Fibroblast of lung (primary cell): ENCODE measurements at regions not wholly inside any gene's neighbourhood (a gene's known extent, or its start where the extent isn't known, plus 50 kb on each side); places are given as distances from the start of the nearest gene placed in this dataset.
A peak's percentile ranks its signal among the peaks of the same experiment; 100 is the strongest.

Experiments
- DNase-seq, 2 donors: peaks; one replicate each; pipeline versions ENCODE4 v3.0.0 to v3.0.0-alpha.2; 2010; ENCODE audit warnings: low read depth in 2 of 2
- H2AFZ ChIP-seq: 2 replicates; pipeline ENCODE4 v1.5.1; 2012; ENCODE audit warnings: low read length, control low read depth, inconsistent platforms
- H3K27ac ChIP-seq: 2 replicates; pipeline ENCODE4 v1.5.1; 2011; ENCODE audit warnings: low read length, control low read depth; ENCODE audit not compliant: insufficient read depth
- H3K27me3 ChIP-seq: 2 replicates; pipeline ENCODE4 v1.5.1; 2011; ENCODE audit warnings: mild to moderate bottlenecking, low read length; ENCODE audit not compliant: control insufficient read depth, insufficient read depth
- H3K36me3 ChIP-seq: 2 replicates; pipeline ENCODE4 v1.5.1; 2011; ENCODE audit warnings: low read length; ENCODE audit not compliant: control insufficient read depth, insufficient read depth
- H3K4me1 ChIP-seq: 2 replicates; pipeline ENCODE4 v1.5.1; 2011; ENCODE audit warnings: low read length; ENCODE audit not compliant: control insufficient read depth, insufficient read depth; ENCODE audit errors: extremely low read depth
- H3K4me2 ChIP-seq: 2 replicates; pipeline ENCODE4 v1.5.1; 2011; ENCODE audit warnings: low read length, control low read depth; ENCODE audit not compliant: insufficient read depth; ENCODE audit errors: extremely low read depth
- H3K4me3 ChIP-seq, 4 experiments: fragments of 200-600 bp in 1 of 4; sonication (generic) in 1 of 4; replicated peaks in 1 of 4; 2 replicates each; pipeline ENCODE4 v1.5.1; 2011 to 2016; ENCODE audit warnings: low read length in 4 of 4, low read depth in 3 of 4, mild to moderate bottlenecking in 3 of 4, control low read depth in 2 of 4, inconsistent platforms in 1 of 4, mixed read lengths in 1 of 4; ENCODE audit not compliant: insufficient read depth in 1 of 4; ENCODE audit errors: control extremely low read depth in 1 of 4
- H3K79me2 ChIP-seq: 2 replicates; pipeline ENCODE4 v1.5.1; 2012; ENCODE audit warnings: mild to moderate bottlenecking, low read length, inconsistent platforms; ENCODE audit not compliant: control insufficient read depth, insufficient read depth
- H3K9ac ChIP-seq: 2 replicates; pipeline ENCODE4 v1.5.1; 2011; ENCODE audit warnings: mild to moderate bottlenecking, low read length, control low read depth; ENCODE audit not compliant: insufficient read depth
- H3K9me3 ChIP-seq: 2 replicates; pipeline ENCODE4 v1.5.1; 2012; ENCODE audit warnings: low read depth, low read length; ENCODE audit not compliant: control insufficient read depth, insufficient read depth
- H4K20me1 ChIP-seq: 2 replicates; pipeline ENCODE4 v1.5.1; 2011; ENCODE audit warnings: low read length; ENCODE audit not compliant: control insufficient read depth, insufficient read depth; ENCODE audit errors: extremely low read depth
- EZH2 ChIP-seq: IDR thresholded peaks from 2 replicates; pipeline ENCODE4 v1.5.1; 2012; ENCODE audit warnings: low read length, control low read depth, mild to moderate bottlenecking; ENCODE audit errors: missing control alignments
- TF ChIP-seq, protein P1 (sequence below), 2 donors: IDR thresholded peaks in 1 of 2; conservative IDR thresholded peaks in 1 of 2; 1 replicate in 1 of 2; 2 replicates in 1 of 2; pipeline ENCODE4 v1.5.1; 2011 to 2012; ENCODE audit warnings: low read length in 2 of 2, control low read depth in 1 of 2, inconsistent platforms in 1 of 2, low read depth in 1 of 2, mild to moderate bottlenecking in 1 of 2

DNA sequence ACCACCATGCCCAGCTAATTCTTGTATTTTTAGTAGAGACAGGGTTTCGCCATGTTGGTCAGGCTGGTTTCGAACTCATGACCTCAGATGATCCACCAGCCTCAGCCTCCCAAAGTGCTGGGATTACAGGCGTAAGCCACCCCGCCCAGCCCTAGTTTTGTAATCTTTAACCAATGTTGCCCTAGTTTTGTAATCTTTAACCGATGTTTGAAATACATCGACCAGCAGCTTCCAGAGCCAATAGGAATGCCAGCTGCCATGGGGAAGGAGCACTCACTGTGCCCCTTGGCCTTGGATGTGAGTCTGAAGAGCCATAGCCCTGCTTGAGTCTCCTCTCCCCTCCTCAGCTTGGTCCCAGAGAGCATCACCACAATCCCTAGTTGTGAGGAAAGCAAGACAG is 209.3 kb upstream of the RGS6 start:
- Histone ChIP-seq H3K4me1 (peaks cover 6% of the 10 kb centered on the region), H3K4me3 (no peak overlapping the region), H3K27me3 (no peaks in the 10 kb centered on the region), H3K27ac (no peak overlapping the region), H2AFZ (no peak overlapping the region), H3K9me3 (no peaks in the 10 kb centered on the region), H3K9ac (no peak overlapping the region), H3K4me2 (no peak overlapping the region), H3K36me3 (peaks cover 2% of the 10 kb centered on the region), H3K79me2 (no peaks in the 10 kb centered on the region), H4K20me1 (no peaks in the 10 kb centered on the region)
- TF ChIP-seq, protein P1, sequence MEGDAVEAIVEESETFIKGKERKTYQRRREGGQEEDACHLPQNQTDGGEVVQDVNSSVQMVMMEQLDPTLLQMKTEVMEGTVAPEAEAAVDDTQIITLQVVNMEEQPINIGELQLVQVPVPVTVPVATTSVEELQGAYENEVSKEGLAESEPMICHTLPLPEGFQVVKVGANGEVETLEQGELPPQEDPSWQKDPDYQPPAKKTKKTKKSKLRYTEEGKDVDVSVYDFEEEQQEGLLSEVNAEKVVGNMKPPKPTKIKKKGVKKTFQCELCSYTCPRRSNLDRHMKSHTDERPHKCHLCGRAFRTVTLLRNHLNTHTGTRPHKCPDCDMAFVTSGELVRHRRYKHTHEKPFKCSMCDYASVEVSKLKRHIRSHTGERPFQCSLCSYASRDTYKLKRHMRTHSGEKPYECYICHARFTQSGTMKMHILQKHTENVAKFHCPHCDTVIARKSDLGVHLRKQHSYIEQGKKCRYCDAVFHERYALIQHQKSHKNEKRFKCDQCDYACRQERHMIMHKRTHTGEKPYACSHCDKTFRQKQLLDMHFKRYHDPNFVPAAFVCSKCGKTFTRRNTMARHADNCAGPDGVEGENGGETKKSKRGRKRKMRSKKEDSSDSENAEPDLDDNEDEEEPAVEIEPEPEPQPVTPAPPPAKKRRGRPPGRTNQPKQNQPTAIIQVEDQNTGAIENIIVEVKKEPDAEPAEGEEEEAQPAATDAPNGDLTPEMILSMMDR (conservative IDR thresholded peaks at IDR 0.05 in 1 of 2, IDR thresholded peaks at IDR 0.05 in 1 of 2; ENCODE audit: low read depth in 1 of 2, low read length in 2 of 2), result no peak
- TF ChIP-seq EZH2, result no peak
- no peak for DNase-seq

GRCh38 chr14:71725922-71726579 is 206.2 kb upstream of the RGS6 start:
- H3K9ac ChIP-seq, result no peak overlapping the region
- H3K27ac ChIP-seq, result peak overlapping the region; percentile 72
- peaks cover 5% of the 10 kb centered on the region for H3K36me3 ChIP-seq
- peak overlapping the region; percentile 6 for H3K4me2 ChIP-seq
- peak; percentile 83 to 85 for DNase-seq
- no peak overlapping the region for H3K4me3 ChIP-seq
- no peaks in the 10 kb centered on the region for H4K20me1 ChIP-seq
- no peak overlapping the region for H2AFZ ChIP-seq
- H3K4me1 ChIP-seq, result peaks cover 6% of the 10 kb centered on the region
- H3K79me2 ChIP-seq, result no peaks in the 10 kb centered on the region
- no peaks in the 10 kb centered on the region for H3K9me3 ChIP-seq
- H3K27me3 ChIP-seq, result no peaks in the 10 kb centered on the region
- TF ChIP-seq, protein P1 (conservative IDR thresholded peaks at IDR 0.05 in 1 of 2, IDR thresholded peaks at IDR 0.05 in 1 of 2; ENCODE audit: low read depth in 1 of 2, low read length in 2 of 2), result no peak
- no peak for TF ChIP-seq EZH2

- Histone ChIP-seq H3K27ac (peak overlapping the region; percentile 72), H3K4me2 (no peak overlapping the region), H3K36me3 (peaks cover 5% of the 10 kb centered on the region), H3K79me2 (no peaks in the 10 kb centered on the region), H2AFZ (no peak overlapping the region), H4K20me1 (no peaks in the 10 kb centered on the region), H3K4me3 (no peak overlapping the region), H3K9me3 (no peaks in the 10 kb centered on the region), H3K9ac (no peak overlapping the region), H3K4me1 (peaks cover 6% of the 10 kb centered on the region), H3K27me3 (no peaks in the 10 kb centered on the region)
- peak in 1 of 2 donors; percentile 42 for DNase-seq
- TF ChIP-seq, protein P1 (conservative IDR thresholded peaks at IDR 0.05 in 1 of 2, IDR thresholded peaks at IDR 0.05 in 1 of 2; ENCODE audit: low read depth in 1 of 2, low read length in 2 of 2), result no peak
- no peak for TF ChIP-seq EZH2
These were observed 205.6 kb upstream of the RGS6 start for GRCh38 chr14:71726580-71727021.
